WTC11 (cell line): ENCODE measurements at regions not wholly inside any gene's neighbourhood (a gene's known extent, or its start where the extent isn't known, plus 50 kb on each side); places are given as distances from the start of the nearest gene placed in this dataset.

Source experiments
- ATAC-seq: fragments of 200-7000 bp; cut with Tn5 transposase; 2 replicates; pipeline ENCODE4 v1.10.0; 2021; ENCODE audit warnings: mild to moderate bottlenecking, moderate library complexity
- CTCF ChIA-PET: fragments of 300-600 bp; sonication (Branson Sonifier 250); formaldehyde crosslinking; loops from one replicate; lab custom pipeline; 2021; ENCODE audit warnings: antibody characterized with exemption; lab: Charles Lee
- POLR2A ChIA-PET: fragments of 350-600 bp; sonication (Branson Sonifier 250); formaldehyde crosslinking; loops from one replicate; lab custom pipeline; 2021; ENCODE audit warnings: antibody characterized with exemption; lab: Charles Lee
- DNase-seq: peaks from one replicate; pipeline ENCODE4 v3.0.0; 2021; ENCODE audit warnings: low spot score
- H3K27ac Mint-ChIP-seq: 2 replicates; pipeline ENCODE4 v1.8.0; 2021; ENCODE audit warnings: mixed read lengths
- H3K27me3 Mint-ChIP-seq: 2 replicates; pipeline ENCODE4 v1.8.0; 2021; ENCODE audit warnings: low read depth, mild to moderate bottlenecking, moderate library complexity, mixed read lengths
- H3K36me3 Mint-ChIP-seq: 2 replicates; pipeline ENCODE4 v1.8.0; 2021; ENCODE audit warnings: mixed read lengths
- H3K4me1 Mint-ChIP-seq: 2 replicates; pipeline ENCODE4 v1.8.0; 2022; ENCODE audit warnings: mixed read lengths
- H3K4me3 Mint-ChIP-seq: 2 replicates; pipeline ENCODE4 v1.8.0; 2021; ENCODE audit warnings: mild to moderate bottlenecking, moderate library complexity, mixed read lengths
- H3K9me3 Mint-ChIP-seq: 2 replicates; pipeline ENCODE4 v1.8.0; 2021; ENCODE audit warnings: mixed read lengths
- EMX1 ChIP-seq: fragments of 250-450 bp; sonication (Bioruptor Pico); IDR thresholded peaks from 2 replicates; pipeline ENCODE4 v1.8.0; 2021; ENCODE audit warnings: mild to moderate bottlenecking
- ETV6 ChIP-seq: sonication (generic); formaldehyde crosslinking; IDR thresholded peaks from 2 replicates; pipeline ENCODE4 v1.8.1; 2022; ENCODE audit warnings: mild to moderate bottlenecking, missing genetic modification reagents
- FOXP1 ChIP-seq: sonication (generic); formaldehyde crosslinking; IDR thresholded peaks from 2 replicates; pipeline ENCODE4 v1.8.0; 2022; ENCODE audit warnings: missing genetic modification reagents, mild to moderate bottlenecking, moderate library complexity, borderline replicate concordance
- GRHL2 ChIP-seq: fragments of 250-450 bp; sonication (Bioruptor Pico); IDR thresholded peaks from 2 replicates; pipeline ENCODE4 v1.8.0; 2022; ENCODE audit warnings: mild to moderate bottlenecking, moderate library complexity; ENCODE audit not compliant: insufficient replicate concordance, severe bottlenecking
- JAZF1 ChIP-seq: fragments of 250-450 bp; sonication (Bioruptor Pico); IDR thresholded peaks from 2 replicates; pipeline ENCODE4 v1.9.0; 2021; ENCODE audit warnings: moderate library complexity, mild to moderate bottlenecking, inconsistent platforms
- NFYB ChIP-seq: sonication (generic); formaldehyde crosslinking; conservative IDR thresholded peaks from 2 replicates; pipeline ENCODE4 v1.8.0; 2022; ENCODE audit warnings: low read depth, missing genetic modification reagents
- NR2C2 ChIP-seq: sonication (generic); formaldehyde crosslinking; IDR thresholded peaks from 2 replicates; pipeline ENCODE4 v1.8.0; 2022; ENCODE audit warnings: mild to moderate bottlenecking, missing genetic modification reagents
- NR3C1 ChIP-seq: sonication (generic); formaldehyde crosslinking; conservative IDR thresholded peaks from 2 replicates; pipeline ENCODE4 v1.8.1; 2023; ENCODE audit warnings: low read depth, mild to moderate bottlenecking, missing genetic modification reagents
- RORB ChIP-seq: fragments of 250-450 bp; sonication (Bioruptor Pico); IDR thresholded peaks from 2 replicates; pipeline ENCODE4 v1.9.0; 2021; ENCODE audit warnings: mild to moderate bottlenecking
- ZNF121 ChIP-seq: sonication (generic); formaldehyde crosslinking; IDR thresholded peaks from 2 replicates; pipeline ENCODE4 v1.8.0; 2023; ENCODE audit warnings: missing genetic modification reagents
- ZNF138 ChIP-seq: sonication (generic); formaldehyde crosslinking; conservative IDR thresholded peaks from 2 replicates; pipeline ENCODE4 v1.8.1; 2022; ENCODE audit warnings: mild to moderate bottlenecking, moderate library complexity, missing genetic modification reagents
- ZNF232 ChIP-seq: sonication (generic); formaldehyde crosslinking; IDR thresholded peaks from 2 replicates; pipeline ENCODE4 v1.8.0; 2022; ENCODE audit warnings: mild to moderate bottlenecking, missing genetic modification reagents
- ZNF263 ChIP-seq: sonication (generic); formaldehyde crosslinking; IDR thresholded peaks from 2 replicates; pipeline ENCODE4 v1.8.1; 2022; ENCODE audit warnings: low read depth, mild to moderate bottlenecking, moderate library complexity, missing genetic modification reagents
- ZNF416 ChIP-seq: fragments of 250-450 bp; sonication (Bioruptor Pico); IDR thresholded peaks from 2 replicates; pipeline ENCODE4 v1.9.0; 2021; ENCODE audit warnings: mild to moderate bottlenecking, inconsistent platforms
- ZNF671 ChIP-seq: fragments of 250-450 bp; sonication (Bioruptor Pico); IDR thresholded peaks from 2 replicates; pipeline ENCODE4 v1.8.0; 2021; ENCODE audit warnings: mild to moderate bottlenecking
- TF ChIP-seq, protein P1 (sequence below): sonication (generic); formaldehyde crosslinking; IDR thresholded peaks from 2 replicates; pipeline ENCODE4 v1.8.1; 2022; ENCODE audit warnings: low read depth, missing genetic modification reagents, borderline replicate concordance
- TF ChIP-seq, protein P2 (sequence below): sonication (generic); formaldehyde crosslinking; IDR thresholded peaks from 2 replicates; pipeline ENCODE4 v1.8.1; 2023; ENCODE audit warnings: mild to moderate bottlenecking, missing genetic modification reagents, borderline replicate concordance
- TF ChIP-seq, protein P3 (sequence below): sonication (generic); formaldehyde crosslinking; IDR thresholded peaks from 2 replicates; pipeline ENCODE4 v1.8.1; 2023; ENCODE audit warnings: mild to moderate bottlenecking, missing genetic modification reagents
- TF ChIP-seq, protein P4 (sequence below): sonication (generic); formaldehyde crosslinking; IDR thresholded peaks from 2 replicates; pipeline ENCODE4 v1.8.0; 2023; ENCODE audit warnings: missing genetic modification reagents

DNA sequence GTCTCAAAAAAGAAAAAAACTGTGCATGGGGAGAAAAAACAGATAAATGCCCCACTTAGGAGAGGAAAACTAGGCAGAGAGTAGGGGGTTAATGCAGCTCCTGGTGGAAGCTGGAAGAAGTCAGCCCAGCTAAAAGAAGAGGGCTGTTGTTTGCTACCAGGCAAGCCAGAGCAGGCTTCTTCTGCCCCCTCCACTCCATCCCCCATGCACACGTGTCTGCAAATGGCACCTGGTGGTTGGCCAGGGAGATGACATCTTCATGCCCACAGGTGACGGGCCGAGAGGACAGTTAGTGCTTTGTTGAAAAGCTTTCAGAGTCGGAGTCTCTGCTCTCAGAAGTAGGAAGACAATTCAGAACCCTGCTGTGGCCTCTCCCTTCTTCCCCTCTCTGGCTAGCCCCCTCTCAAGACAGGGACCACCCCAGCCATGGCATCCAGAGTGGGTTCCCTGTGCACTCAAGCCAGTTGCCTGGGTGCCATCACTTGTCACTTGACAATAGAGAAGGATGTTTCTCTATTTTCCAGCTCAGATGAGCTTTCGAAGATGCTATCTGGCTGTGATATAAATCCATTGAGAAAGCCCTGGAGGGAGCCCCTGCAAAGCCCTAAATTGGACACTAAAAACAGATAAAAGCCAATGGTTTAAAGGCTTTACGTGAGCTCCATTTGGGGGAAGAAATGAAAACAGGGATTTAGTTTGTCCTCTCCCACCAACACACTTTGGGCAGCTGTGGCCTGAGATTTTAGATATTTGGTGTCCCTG is 142.0 kb downstream of the TRIM29 start (continued):
- no peak for TF ChIP-seq JAZF1
- TF ChIP-seq ZNF263 = no peak
- TF ChIP-seq ZNF121 = no peak
- no peak for TF ChIP-seq ZNF232 (CRISPR knock-in tag)
- TF ChIP-seq, protein P1, sequence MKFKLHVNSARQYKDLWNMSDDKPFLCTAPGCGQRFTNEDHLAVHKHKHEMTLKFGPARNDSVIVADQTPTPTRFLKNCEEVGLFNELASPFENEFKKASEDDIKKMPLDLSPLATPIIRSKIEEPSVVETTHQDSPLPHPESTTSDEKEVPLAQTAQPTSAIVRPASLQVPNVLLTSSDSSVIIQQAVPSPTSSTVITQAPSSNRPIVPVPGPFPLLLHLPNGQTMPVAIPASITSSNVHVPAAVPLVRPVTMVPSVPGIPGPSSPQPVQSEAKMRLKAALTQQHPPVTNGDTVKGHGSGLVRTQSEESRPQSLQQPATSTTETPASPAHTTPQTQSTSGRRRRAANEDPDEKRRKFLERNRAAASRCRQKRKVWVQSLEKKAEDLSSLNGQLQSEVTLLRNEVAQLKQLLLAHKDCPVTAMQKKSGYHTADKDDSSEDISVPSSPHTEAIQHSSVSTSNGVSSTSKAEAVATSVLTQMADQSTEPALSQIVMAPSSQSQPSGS (CRISPR knock-in tag) = no peak
- TF ChIP-seq, protein P2, sequence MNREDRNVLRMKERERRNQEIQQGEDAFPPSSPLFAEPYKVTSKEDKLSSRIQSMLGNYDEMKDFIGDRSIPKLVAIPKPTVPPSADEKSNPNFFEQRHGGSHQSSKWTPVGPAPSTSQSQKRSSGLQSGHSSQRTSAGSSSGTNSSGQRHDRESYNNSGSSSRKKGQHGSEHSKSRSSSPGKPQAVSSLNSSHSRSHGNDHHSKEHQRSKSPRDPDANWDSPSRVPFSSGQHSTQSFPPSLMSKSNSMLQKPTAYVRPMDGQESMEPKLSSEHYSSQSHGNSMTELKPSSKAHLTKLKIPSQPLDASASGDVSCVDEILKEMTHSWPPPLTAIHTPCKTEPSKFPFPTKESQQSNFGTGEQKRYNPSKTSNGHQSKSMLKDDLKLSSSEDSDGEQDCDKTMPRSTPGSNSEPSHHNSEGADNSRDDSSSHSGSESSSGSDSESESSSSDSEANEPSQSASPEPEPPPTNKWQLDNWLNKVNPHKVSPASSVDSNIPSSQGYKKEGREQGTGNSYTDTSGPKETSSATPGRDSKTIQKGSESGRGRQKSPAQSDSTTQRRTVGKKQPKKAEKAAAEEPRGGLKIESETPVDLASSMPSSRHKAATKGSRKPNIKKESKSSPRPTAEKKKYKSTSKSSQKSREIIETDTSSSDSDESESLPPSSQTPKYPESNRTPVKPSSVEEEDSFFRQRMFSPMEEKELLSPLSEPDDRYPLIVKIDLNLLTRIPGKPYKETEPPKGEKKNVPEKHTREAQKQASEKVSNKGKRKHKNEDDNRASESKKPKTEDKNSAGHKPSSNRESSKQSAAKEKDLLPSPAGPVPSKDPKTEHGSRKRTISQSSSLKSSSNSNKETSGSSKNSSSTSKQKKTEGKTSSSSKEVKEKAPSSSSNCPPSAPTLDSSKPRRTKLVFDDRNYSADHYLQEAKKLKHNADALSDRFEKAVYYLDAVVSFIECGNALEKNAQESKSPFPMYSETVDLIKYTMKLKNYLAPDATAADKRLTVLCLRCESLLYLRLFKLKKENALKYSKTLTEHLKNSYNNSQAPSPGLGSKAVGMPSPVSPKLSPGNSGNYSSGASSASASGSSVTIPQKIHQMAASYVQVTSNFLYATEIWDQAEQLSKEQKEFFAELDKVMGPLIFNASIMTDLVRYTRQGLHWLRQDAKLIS (CRISPR knock-in tag) = no peak
- TF ChIP-seq ZNF671 (CRISPR knock-in tag) = no peak
- no peak for TF ChIP-seq NFYB (CRISPR knock-in tag)
- TF ChIP-seq EMX1 (CRISPR knock-in tag) = no peak

DNA sequence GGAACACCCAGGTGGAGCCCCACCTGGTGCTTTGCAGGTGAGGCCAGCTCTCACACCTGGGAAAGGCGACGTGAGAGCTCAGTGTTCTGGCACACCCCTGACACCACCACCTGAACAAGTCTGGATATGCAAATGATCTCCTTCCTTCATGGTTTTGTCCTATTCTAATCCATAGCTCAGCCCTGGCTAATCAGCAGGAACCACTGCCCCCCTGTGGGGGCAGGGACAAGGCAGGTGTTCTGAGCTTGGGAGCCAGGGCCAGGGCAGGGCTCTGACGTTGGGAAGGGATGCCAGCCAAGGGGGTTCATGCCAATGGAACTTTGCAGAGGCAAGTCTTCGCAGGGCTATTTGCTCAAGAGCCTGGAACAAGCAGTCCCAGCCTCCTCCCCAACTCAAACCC is 144.2 kb downstream of the TRIM29 start:
- H3K4me3 Mint-ChIP-seq = no peak overlapping the region
- ChIA-PET CTCF (interaction anchor here (0.7 to 1.3 kb wide), 9 partner anchors 8 to 330 kb away, joined by 3 to 6 read pairs (median 3); partner anchors contain the start of gene NECTIN1), POLR2A (no interaction called here)
- H3K4me1 Mint-ChIP-seq = peaks cover 18% of the 10 kb centered on the region
- no peak for TF ChIP-seq FOXP1 (CRISPR knock-in tag)
- no peak for TF ChIP-seq NR2C2
- no peak for TF ChIP-seq RORB (CRISPR knock-in tag)
- TF ChIP-seq, protein P3, sequence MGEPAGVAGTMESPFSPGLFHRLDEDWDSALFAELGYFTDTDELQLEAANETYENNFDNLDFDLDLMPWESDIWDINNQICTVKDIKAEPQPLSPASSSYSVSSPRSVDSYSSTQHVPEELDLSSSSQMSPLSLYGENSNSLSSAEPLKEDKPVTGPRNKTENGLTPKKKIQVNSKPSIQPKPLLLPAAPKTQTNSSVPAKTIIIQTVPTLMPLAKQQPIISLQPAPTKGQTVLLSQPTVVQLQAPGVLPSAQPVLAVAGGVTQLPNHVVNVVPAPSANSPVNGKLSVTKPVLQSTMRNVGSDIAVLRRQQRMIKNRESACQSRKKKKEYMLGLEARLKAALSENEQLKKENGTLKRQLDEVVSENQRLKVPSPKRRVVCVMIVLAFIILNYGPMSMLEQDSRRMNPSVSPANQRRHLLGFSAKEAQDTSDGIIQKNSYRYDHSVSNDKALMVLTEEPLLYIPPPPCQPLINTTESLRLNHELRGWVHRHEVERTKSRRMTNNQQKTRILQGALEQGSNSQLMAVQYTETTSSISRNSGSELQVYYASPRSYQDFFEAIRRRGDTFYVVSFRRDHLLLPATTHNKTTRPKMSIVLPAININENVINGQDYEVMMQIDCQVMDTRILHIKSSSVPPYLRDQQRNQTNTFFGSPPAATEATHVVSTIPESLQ = no peak
- no peak for TF ChIP-seq ZNF416
- TF ChIP-seq, protein P4, sequence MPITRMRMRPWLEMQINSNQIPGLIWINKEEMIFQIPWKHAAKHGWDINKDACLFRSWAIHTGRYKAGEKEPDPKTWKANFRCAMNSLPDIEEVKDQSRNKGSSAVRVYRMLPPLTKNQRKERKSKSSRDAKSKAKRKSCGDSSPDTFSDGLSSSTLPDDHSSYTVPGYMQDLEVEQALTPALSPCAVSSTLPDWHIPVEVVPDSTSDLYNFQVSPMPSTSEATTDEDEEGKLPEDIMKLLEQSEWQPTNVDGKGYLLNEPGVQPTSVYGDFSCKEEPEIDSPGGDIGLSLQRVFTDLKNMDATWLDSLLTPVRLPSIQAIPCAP (CRISPR knock-in tag) = no peak
- TF ChIP-seq ETV6 (CRISPR knock-in tag) = no peak
- no peak for TF ChIP-seq GRHL2
- no peak for TF ChIP-seq ZNF138 (CRISPR knock-in tag)
- TF ChIP-seq NR3C1 (CRISPR knock-in tag) = no peak
- no peaks in the 10 kb centered on the region for H3K36me3 Mint-ChIP-seq
- H3K27me3 Mint-ChIP-seq = peaks cover 6% of the 10 kb centered on the region
- H3K9me3 Mint-ChIP-seq = no peaks in the 10 kb centered on the region
- ATAC-seq (peak; percentile 47), DNase-seq (no peak)
- H3K27ac Mint-ChIP-seq = no peak overlapping the region
